ENCODE measurements at regions not wholly inside any gene's neighbourhood (a gene's known extent, or its start where the extent isn't known, plus 50 kb on each side); places are given as distances from the start of the nearest gene placed in this dataset.
"Not testable (repeated sequence)": the region's sequence is repeated elsewhere in the genome, so short reads cannot be mapped to it uniquely, and the experiment has no call there.

- Histone ChIP-seq H3K27me3 (replicated peaks in 1 of 7) (no peaks in the 10 kb centered on the region), H3K36me3 (no peaks in the 10 kb centered on the region), H3K9me3 (no peaks in the 10 kb centered on the region), H3K4me1 (no peaks in the 10 kb centered on the region), H3K4me3 (no peak overlapping the region), H3K27ac (no peak overlapping the region)
- no peak for TF ChIP-seq CTCF (IDR thresholded peaks at IDR 0.05 in 8 of 11, conservative IDR thresholded peaks at IDR 0.05 in 3 of 11)
- TF ChIP-seq POLR2AphosphoS5 (IDR thresholded peaks at IDR 0.05), result no peak
- TF ChIP-seq POLR2A (IDR thresholded peaks at IDR 0.05), result no peak
- intact Hi-C loops (cut with DNase I; ENCODE audit: low total_unique reads), result no loop called here
- no peak for DNase-seq
These were observed 119.4 kb upstream of the F3 start for GRCh38 chr1:94660994-94661393.

- intact Hi-C loops (cut with DNase I; ENCODE audit: low total_unique reads), result no loop called here
These were observed 118.7 kb upstream of the F3 start for GRCh38 chr1:94660258-94660657.

GRCh38 chr1:94659202-94659601, 117.6 kb upstream of the F3 start:
- WGBS, 5 donors, result 76 to 94% (median 90%) methylated on average over 1 of the region's 1 CpG
- DNase-seq; H3K27me3 ChIP-seq (replicated peaks in 1 of 7); H3K4me1 ChIP-seq; intact Hi-C loops (cut with DNase I; ENCODE audit: low total_unique reads); H3K36me3 ChIP-seq; H3K27ac ChIP-seq; H3K9me3 ChIP-seq; H3K4me3 ChIP-seq: not testable (repeated sequence)

More at GRCh38 chr1:94660258-94660657, 118.7 kb upstream of the F3 start:
- TF ChIP-seq POLR2A (IDR thresholded peaks at IDR 0.05), result no peak
- TF ChIP-seq POLR2AphosphoS5 (IDR thresholded peaks at IDR 0.05), result no peak
- TF ChIP-seq CTCF (IDR thresholded peaks at IDR 0.05 in 8 of 11, conservative IDR thresholded peaks at IDR 0.05 in 3 of 11), result no peak
- DNase-seq, result no peak
- no peaks in the 10 kb centered on the region for H3K9me3 ChIP-seq
- H3K36me3 ChIP-seq, result no peaks in the 10 kb centered on the region
- H3K4me3 ChIP-seq, result no peak overlapping the region
- H3K27ac ChIP-seq, result no peak overlapping the region
- no peaks in the 10 kb centered on the region for H3K4me1 ChIP-seq
- WGBS, 5 donors, result 54 to 73% (median 60%) methylated on average over 2 of the region's 2 CpGs
- H3K27me3 ChIP-seq (replicated peaks in 1 of 7), result no peaks in the 10 kb centered on the region

- Histone ChIP-seq H3K4me3 (no peak overlapping the region), H3K9me3 (no peaks in the 10 kb centered on the region), H3K27ac (no peak overlapping the region), H3K36me3 (no peaks in the 10 kb centered on the region), H3K4me1 (no peaks in the 10 kb centered on the region), H3K27me3 (replicated peaks in 1 of 7) (no peaks in the 10 kb centered on the region)
- no peak for DNase-seq
- intact Hi-C loops (cut with DNase I; ENCODE audit: low total_unique reads), result no loop called here
- TF ChIP-seq POLR2A (IDR thresholded peaks at IDR 0.05), result no peak
- TF ChIP-seq POLR2AphosphoS5 (IDR thresholded peaks at IDR 0.05), result no peak
- no peak for TF ChIP-seq CTCF (IDR thresholded peaks at IDR 0.05 in 8 of 11, conservative IDR thresholded peaks at IDR 0.05 in 3 of 11)
- 68 to 88% (median 85%) methylated on average over 3 of the region's 3 CpGs for WGBS, 5 donors
These were observed 116.7 kb upstream of the F3 start for GRCh38 chr1:94658221-94658620.

- H3K4me1 ChIP-seq; H3K27me3 ChIP-seq (replicated peaks in 1 of 7); DNase-seq; H3K27ac ChIP-seq; H3K9me3 ChIP-seq; H3K36me3 ChIP-seq; intact Hi-C loops (cut with DNase I; ENCODE audit: low total_unique reads); H3K4me3 ChIP-seq: not testable (repeated sequence)
- 69 to 84% (median 82%) methylated on average over 4 of the region's 4 CpGs for WGBS, 5 donors
These were observed 116.2 kb upstream of the F3 start for GRCh38 chr1:94657776-94658175.

All from spleen (tissue), 11 donors.